Fibroblast of lung (primary cell): ENCODE measurements at regions not wholly inside any gene's neighbourhood (a gene's known extent, or its start where the extent isn't known, plus 50 kb on each side); places are given as distances from the start of the nearest gene placed in this dataset.

Source experiments
- CTCF ChIP-seq, 2 donors: IDR thresholded peaks in 1 of 2; conservative IDR thresholded peaks in 1 of 2; 1 replicate in 1 of 2; 2 replicates in 1 of 2; pipeline ENCODE4 v1.5.1; 2011 to 2012; ENCODE audit warnings: low read length in 2 of 2, control low read depth in 1 of 2, inconsistent platforms in 1 of 2, low read depth in 1 of 2, mild to moderate bottlenecking in 1 of 2
- EZH2 ChIP-seq: IDR thresholded peaks from 2 replicates; pipeline ENCODE4 v1.5.1; 2012; ENCODE audit warnings: low read length, control low read depth, mild to moderate bottlenecking; ENCODE audit errors: missing control alignments

GRCh38 chr17:15092762-15093161 lies 172.4 kb downstream of the PMP22 start:
- TF ChIP-seq CTCF (conservative IDR thresholded peaks at IDR 0.05 in 1 of 2, IDR thresholded peaks at IDR 0.05 in 1 of 2; ENCODE audit: low read depth in 1 of 2, low read length in 2 of 2) (no peak), EZH2 (no peak)
